Brain microvascular endothelial cell (primary cell): ENCODE measurements at regions not wholly inside any gene's neighbourhood (a gene's known extent, or its start where the extent isn't known, plus 50 kb on each side); places are given as distances from the start of the nearest gene placed in this dataset.

ENCODE experiments used
- DNase-seq: peaks from one replicate; pipeline ENCODE4 v3.0.0-alpha.2; 2020
- H3K27ac ChIP-seq: fragments of 250-450 bp; sonication (Bioruptor Pico); 2 replicates; pipeline ENCODE4 v1.5.1; 2020; ENCODE audit warnings: mild to moderate bottlenecking, moderate library complexity
- H3K27me3 ChIP-seq: fragments of 250-450 bp; sonication (Bioruptor Pico); replicated peaks from 2 replicates; pipeline ENCODE4 v1.5.1; 2020; ENCODE audit warnings: mild to moderate bottlenecking
- H3K36me3 ChIP-seq: fragments of 250-450 bp; sonication (Bioruptor Pico); replicated peaks from 2 replicates; pipeline ENCODE4 v1.5.1; 2020; ENCODE audit warnings: mild to moderate bottlenecking
- H3K4me3 ChIP-seq: 2 replicates; pipeline ENCODE4 v1.5.1; 2011; ENCODE audit warnings: low read depth, mild to moderate bottlenecking, control low read depth, low read length, moderate library complexity
- in situ Hi-C: cut with HindIII; loops from 2 replicates; pipeline ENCODE4 v1.10.0; 2017; ENCODE audit warnings: low sequenced_read_pairs, low pct_ligation_motif_present
- TF ChIP-seq, protein P1 (sequence below): IDR thresholded peaks from 2 replicates; pipeline ENCODE4 v1.5.1; 2011; ENCODE audit warnings: low read depth, mild to moderate bottlenecking, moderate library complexity, low read length, control low read depth, inconsistent platforms; ENCODE audit errors: missing control alignments

DNA sequence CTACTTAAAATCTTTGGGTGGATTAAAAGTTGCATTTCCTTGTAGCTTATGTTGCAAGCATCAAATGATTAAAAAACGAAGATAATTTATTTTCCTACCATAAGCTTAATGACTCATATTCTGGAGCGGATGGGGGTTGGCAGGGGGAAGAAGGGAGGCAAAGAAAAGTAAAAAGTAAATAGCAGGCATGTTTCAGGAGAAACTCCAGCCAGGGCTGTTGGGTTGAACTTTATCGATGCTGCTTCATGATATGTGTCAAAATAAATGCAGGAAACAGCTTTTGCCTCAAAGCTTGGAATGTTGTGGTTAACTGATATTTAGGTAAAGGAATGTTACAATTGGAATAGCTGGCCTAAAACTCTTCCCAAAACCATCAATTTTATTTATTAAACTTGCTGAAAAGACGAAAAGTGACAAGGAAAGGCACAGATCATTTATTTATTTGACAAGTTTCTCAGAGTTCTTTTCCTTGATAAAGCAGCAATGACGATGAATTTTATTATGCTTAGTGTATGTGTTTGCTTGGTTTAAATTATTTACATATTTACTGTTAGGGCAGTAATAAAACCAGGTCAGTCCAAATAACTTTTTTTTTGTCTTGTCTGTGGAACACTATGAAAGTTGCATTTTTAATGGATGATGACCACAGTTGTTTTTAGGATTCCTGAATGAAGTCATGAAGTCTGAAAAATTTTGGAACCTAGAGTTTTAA, 177.9 kb downstream of the PCSK1 start:
- H3K4me3 ChIP-seq, result no peak overlapping the region
- no peaks in the 10 kb centered on the region for H3K36me3 ChIP-seq
- TF ChIP-seq, protein P1, sequence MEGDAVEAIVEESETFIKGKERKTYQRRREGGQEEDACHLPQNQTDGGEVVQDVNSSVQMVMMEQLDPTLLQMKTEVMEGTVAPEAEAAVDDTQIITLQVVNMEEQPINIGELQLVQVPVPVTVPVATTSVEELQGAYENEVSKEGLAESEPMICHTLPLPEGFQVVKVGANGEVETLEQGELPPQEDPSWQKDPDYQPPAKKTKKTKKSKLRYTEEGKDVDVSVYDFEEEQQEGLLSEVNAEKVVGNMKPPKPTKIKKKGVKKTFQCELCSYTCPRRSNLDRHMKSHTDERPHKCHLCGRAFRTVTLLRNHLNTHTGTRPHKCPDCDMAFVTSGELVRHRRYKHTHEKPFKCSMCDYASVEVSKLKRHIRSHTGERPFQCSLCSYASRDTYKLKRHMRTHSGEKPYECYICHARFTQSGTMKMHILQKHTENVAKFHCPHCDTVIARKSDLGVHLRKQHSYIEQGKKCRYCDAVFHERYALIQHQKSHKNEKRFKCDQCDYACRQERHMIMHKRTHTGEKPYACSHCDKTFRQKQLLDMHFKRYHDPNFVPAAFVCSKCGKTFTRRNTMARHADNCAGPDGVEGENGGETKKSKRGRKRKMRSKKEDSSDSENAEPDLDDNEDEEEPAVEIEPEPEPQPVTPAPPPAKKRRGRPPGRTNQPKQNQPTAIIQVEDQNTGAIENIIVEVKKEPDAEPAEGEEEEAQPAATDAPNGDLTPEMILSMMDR, result no peak
- peak overlapping the region; percentile 89 for H3K27ac ChIP-seq
- in situ Hi-C loops, result no loop called here
- DNase-seq, result peak; percentile 86
- H3K27me3 ChIP-seq, result no peaks in the 10 kb centered on the region

DNA sequence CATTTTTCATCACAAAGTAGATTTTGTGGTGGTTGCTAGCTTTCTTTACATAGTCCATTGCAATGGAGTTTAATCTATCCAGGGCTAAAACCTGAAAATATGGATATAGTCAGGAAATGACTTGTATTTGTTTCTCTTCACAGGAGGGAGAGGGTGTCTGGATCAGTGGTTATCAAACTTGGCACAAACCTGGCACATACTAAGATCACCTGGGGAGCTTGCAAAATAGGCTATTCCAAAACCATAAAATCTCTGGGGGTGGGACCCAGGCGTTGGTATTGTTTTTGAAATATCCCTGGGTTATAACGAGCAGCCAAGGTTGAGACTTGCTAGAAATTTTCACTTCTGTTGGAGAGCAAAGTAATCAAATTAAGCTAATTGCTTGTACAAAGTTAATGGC, 179.9 kb downstream of the PCSK1 start:
- in situ Hi-C loops, result no loop called here
- TF ChIP-seq, protein P1, result no peak
- no peaks in the 10 kb centered on the region for H3K36me3 ChIP-seq
- no peaks in the 10 kb centered on the region for H3K27me3 ChIP-seq
- no peak for DNase-seq
- H3K4me3 ChIP-seq, result no peak overlapping the region
- H3K27ac ChIP-seq, result no peak overlapping the region

DNA sequence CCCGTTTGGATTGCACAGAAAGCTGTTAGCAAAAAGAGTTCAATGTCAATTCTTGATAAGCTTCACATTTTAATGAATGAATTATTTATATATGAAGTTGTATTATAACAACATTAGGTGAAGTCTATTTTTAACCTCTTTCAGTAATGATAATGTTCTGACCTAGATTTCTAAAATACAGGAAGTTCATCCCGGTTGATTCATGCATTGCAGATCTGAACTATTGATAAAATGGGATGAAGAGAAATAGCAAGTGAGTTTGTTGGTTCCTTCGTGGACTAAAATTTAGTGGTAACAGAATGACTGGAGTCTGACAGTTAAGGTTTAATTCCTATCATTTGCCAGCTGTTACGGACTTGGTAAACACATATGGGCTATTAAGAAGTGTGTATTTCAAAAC, 180.5 kb downstream of the PCSK1 start:
- H3K4me3 ChIP-seq, result no peak overlapping the region
- H3K27ac ChIP-seq, result no peak overlapping the region
- in situ Hi-C loops, result no loop called here

DNA sequence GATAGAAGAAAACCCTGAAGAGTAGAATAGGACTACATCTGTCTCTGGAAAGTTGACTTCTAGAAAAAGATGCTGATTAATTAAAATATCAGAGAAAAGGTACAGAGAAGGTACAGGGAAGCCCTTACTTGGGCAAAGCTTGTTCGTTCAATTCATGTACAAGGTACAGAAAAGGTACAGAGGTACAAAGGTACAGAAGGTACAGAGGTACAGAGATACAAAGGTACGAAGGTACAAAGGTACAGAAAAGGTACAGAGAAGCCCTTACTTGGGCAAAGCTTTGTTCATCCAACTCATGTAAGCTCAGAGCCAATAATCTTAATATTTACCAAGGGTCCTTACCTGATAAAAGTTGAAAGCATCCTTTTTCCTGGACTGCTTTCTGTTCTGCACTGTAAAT, 182.3 kb downstream of the PCSK1 start:
- TF ChIP-seq, protein P1, result no peak
- DNase-seq, result no peak
- no peaks in the 10 kb centered on the region for H3K27me3 ChIP-seq
- H3K27ac ChIP-seq, result no peak overlapping the region
- H3K4me3 ChIP-seq, result no peak overlapping the region
- in situ Hi-C loops, result no loop called here
- no peaks in the 10 kb centered on the region for H3K36me3 ChIP-seq

More for the DNA sequence above, 180.5 kb downstream of the PCSK1 start:
- DNase-seq, result no peak
- no peaks in the 10 kb centered on the region for H3K36me3 ChIP-seq
- TF ChIP-seq, protein P1, result no peak
- H3K27me3 ChIP-seq, result no peaks in the 10 kb centered on the region

DNA sequence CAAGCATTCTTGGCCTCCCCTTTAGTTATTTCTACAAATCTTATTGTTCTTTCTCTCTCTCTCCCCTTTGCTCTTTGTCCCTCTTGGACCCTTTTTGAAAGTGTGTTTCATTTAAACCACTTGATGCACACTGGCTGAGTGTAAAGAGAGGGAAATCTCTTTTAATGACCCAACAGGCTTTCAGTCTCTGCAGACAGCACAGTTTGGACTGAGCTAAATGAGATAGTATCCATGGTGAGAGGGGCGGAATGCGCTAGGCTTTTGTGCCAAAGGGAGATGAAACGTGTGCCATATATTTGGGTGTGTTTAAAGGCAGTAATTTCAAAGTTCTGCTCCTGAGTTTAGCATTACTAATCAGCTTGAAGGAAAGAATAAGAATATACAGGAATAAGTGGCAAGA, 184.9 kb downstream of the PCSK1 start:
- in situ Hi-C loops, result no loop called here
- no peak overlapping the region for H3K27ac ChIP-seq
- no peaks in the 10 kb centered on the region for H3K27me3 ChIP-seq
- TF ChIP-seq, protein P1, result no peak
- no peaks in the 10 kb centered on the region for H3K36me3 ChIP-seq
- H3K4me3 ChIP-seq, result no peak overlapping the region
- DNase-seq, result no peak

DNA sequence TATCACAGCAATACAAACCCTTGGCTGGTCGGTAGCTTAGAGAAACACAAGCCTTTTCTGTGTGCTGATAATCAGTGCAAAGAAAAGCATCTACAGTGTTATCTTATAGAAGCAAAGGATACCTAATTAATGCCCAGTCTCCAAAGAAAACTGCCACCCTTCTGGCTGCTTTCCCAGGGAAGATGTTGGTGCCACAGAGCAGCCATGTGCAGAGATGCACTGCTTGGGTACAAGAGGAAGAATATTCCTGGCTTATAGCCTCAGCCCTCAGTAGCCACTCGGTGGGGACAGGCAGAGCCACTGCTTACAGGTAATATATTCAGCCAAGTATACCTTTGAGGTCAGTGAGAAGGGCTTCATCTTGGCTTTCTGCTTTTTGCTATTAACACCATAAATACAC, 185.3 kb downstream of the PCSK1 start:
- in situ Hi-C loops, result no loop called here
- TF ChIP-seq, protein P1, result no peak
- Histone ChIP-seq H3K27ac (no peak overlapping the region), H3K4me3 (no peak overlapping the region), H3K36me3 (no peaks in the 10 kb centered on the region), H3K27me3 (no peaks in the 10 kb centered on the region)
- no peak for DNase-seq
